OCI-LY7 (cell line): ENCODE measurements at regions not wholly inside any gene's neighbourhood (a gene's known extent, or its start where the extent isn't known, plus 50 kb on each side); places are given as distances from the start of the nearest gene placed in this dataset.

Experiments
- BruUV-seq: library from RNA; stranded (reverse); fragments of 400-500 nt; replicated peaks from 2 replicates; lab custom pipeline; 2021; lab: Mats Ljungman, UMichigan
- CTCF ChIA-PET: fragments of 300-600 bp; sonication (Branson Sonifier 250); formaldehyde crosslinking; loops from one replicate; lab custom pipeline; 2022; ENCODE audit warnings: antibody characterized with exemption; ENCODE audit not compliant: unreplicated experiment; lab: Charles Lee
- POLR2A ChIA-PET: fragments of 300-600 bp; sonication (Branson Sonifier 250); formaldehyde crosslinking; loops from one replicate; lab custom pipeline; 2022; ENCODE audit warnings: antibody characterized with exemption; lab: Charles Lee
- DNase-seq: peaks from one replicate; pipeline ENCODE4 v3.0.0-alpha.2; 2015; ENCODE audit warnings: low spot score
- H2AFZ ChIP-seq: fragments of 200-600 bp; sonication (generic), shearing (Covaris generic); 2 replicates; pipeline ENCODE4 v1.6.1; 2014; ENCODE audit warnings: mild to moderate bottlenecking, antibody characterized with exemption, low read length, moderate library complexity
- H3K27ac ChIP-seq: fragments of 200-600 bp; sonication (generic); 2 replicates; pipeline ENCODE4 v1.5.1; 2014; ENCODE audit warnings: mixed run types, low read depth, mild to moderate bottlenecking, moderate library complexity, low read length, inconsistent platforms; ENCODE audit not compliant: poor library complexity, severe bottlenecking
- H3K36me3 ChIP-seq: fragments of 200-600 bp; sonication (generic); 2 replicates; pipeline ENCODE4 v1.6.1; 2014; ENCODE audit warnings: mild to moderate bottlenecking, antibody characterized with exemption, low read length, moderate library complexity, mixed read lengths; ENCODE audit not compliant: insufficient read depth
- H3K4me1 ChIP-seq: fragments of 200-600 bp; sonication (generic); 2 replicates; pipeline ENCODE4 v1.5.1; 2014; ENCODE audit warnings: mild to moderate bottlenecking, low read length; ENCODE audit not compliant: insufficient read depth, poor library complexity, severe bottlenecking
- H3K4me2 ChIP-seq: fragments of 200-600 bp; sonication (generic); 2 replicates; pipeline ENCODE4 v1.6.1; 2014; ENCODE audit warnings: mild to moderate bottlenecking, low read length
- H3K4me3 ChIP-seq: fragments of 200-600 bp; sonication (generic); 2 replicates; pipeline ENCODE4 v1.5.1; 2014; ENCODE audit warnings: mild to moderate bottlenecking, low read depth, low read length; ENCODE audit not compliant: poor library complexity, severe bottlenecking
- H3K79me2 ChIP-seq: fragments of 200-600 bp; sonication (generic); 2 replicates; pipeline ENCODE4 v1.6.1; 2016; ENCODE audit warnings: low read depth, mild to moderate bottlenecking, low read length, moderate library complexity, mixed read lengths; ENCODE audit not compliant: insufficient read depth
- H3K9me2 ChIP-seq: fragments of 200-600 bp; sonication (generic); 2 replicates; pipeline ENCODE4 v1.6.1; 2016; ENCODE audit warnings: mild to moderate bottlenecking, low read length, mixed read lengths; ENCODE audit not compliant: insufficient read depth
- H3K9me3 ChIP-seq: fragments of 200-600 bp; sonication (generic); 2 replicates; pipeline ENCODE4 v1.6.1; 2014; ENCODE audit warnings: mild to moderate bottlenecking, mixed run types, low read length, mixed read lengths
- H4K20me1 ChIP-seq: fragments of 200-600 bp; sonication (generic); 2 replicates; pipeline ENCODE4 v1.6.1; 2014; ENCODE audit warnings: mild to moderate bottlenecking, antibody characterized with exemption, low read length, moderate library complexity, mixed read lengths; ENCODE audit not compliant: insufficient read depth
- CTCF ChIP-seq: fragments of 200-600 bp; sonication (generic); conservative IDR thresholded peaks from 2 replicates; pipeline ENCODE4 v1.5.1; 2014; ENCODE audit warnings: mild to moderate bottlenecking, antibody characterized with exemption, low read length, moderate library complexity, mixed read lengths
- EZH2phosphoT487 ChIP-seq: fragments of 200-600 bp; sonication (generic); IDR thresholded peaks from 2 replicates; pipeline ENCODE4 v1.6.1; 2018; ENCODE audit warnings: low read depth, borderline replicate concordance, mild to moderate bottlenecking, mixed run types, antibody characterized with exemption, low read length, moderate library complexity, mixed read lengths
- intact Hi-C: fragments of 100-400 bp; cut with micrococcal nuclease; formaldehyde crosslinking; loops from one replicate; pipeline ENCODE4 v1.10.0; 2022; ENCODE audit not compliant: unreplicated experiment

- Histone ChIP-seq H3K9me2 (no peaks in the 10 kb centered on the region), H3K9me3 (no peaks in the 10 kb centered on the region), H3K36me3 (no peaks in the 10 kb centered on the region), H3K4me2 (no peak overlapping the region), H3K27ac (no peak overlapping the region), H2AFZ (no peak overlapping the region), H3K79me2 (no peaks in the 10 kb centered on the region), H3K4me1 (no peaks in the 10 kb centered on the region), H3K4me3 (no peak overlapping the region), H4K20me1 (no peaks in the 10 kb centered on the region)
- DNase-seq: no peak
- ChIA-PET CTCF (no interaction called here), POLR2A (no interaction called here)
- intact Hi-C loops: no loop called here
- BruUV-seq: no TSS peak
- TF ChIP-seq EZH2phosphoT487 (no peak), CTCF (no peak)
Measured at GRCh38 chr6:103018426-103018825, 1624.9 kb downstream of the GRIK2 start.

GRCh38 chr6:103017878-103018277, 1624.4 kb downstream of the GRIK2 start:
- H3K36me3 ChIP-seq: no peaks in the 10 kb centered on the region
- TF ChIP-seq EZH2phosphoT487: no peak
- no peak for TF ChIP-seq CTCF

GRCh38 chr6:103011605-103012004, 1618.1 kb downstream of the GRIK2 start:
- ChIA-PET CTCF (no interaction called here), POLR2A (interaction anchor here (0.7 to 1.0 kb wide), 3 partner anchors 9 to 33 kb away, joined by 3 read pairs; no protein-coding TSS in a partner anchor)
- Histone ChIP-seq H3K4me3 (no peak overlapping the region), H3K4me2 (no peak overlapping the region; the same call in 1 of the 2 replicates), H2AFZ (no peak overlapping the region), H3K4me1 (peaks cover 5% of the 10 kb centered on the region), H3K9me2 (no peaks in the 10 kb centered on the region; the same call in 1 of the 2 replicates), H3K9me3 (no peaks in the 10 kb centered on the region), H4K20me1 (no peaks in the 10 kb centered on the region), H3K36me3 (no peaks in the 10 kb centered on the region), H3K27ac (peak overlapping the region; percentile 17), H3K79me2 (no peaks in the 10 kb centered on the region)
- BruUV-seq: no TSS peak
- TF ChIP-seq CTCF (no peak), EZH2phosphoT487 (no peak)
- intact Hi-C loops: no loop called here
- DNase-seq: peak; percentile 11

More at GRCh38 chr6:103017878-103018277, 1624.4 kb downstream of the GRIK2 start:
- BruUV-seq: no TSS peak
- intact Hi-C loops: no loop called here
- H3K9me3 ChIP-seq: no peaks in the 10 kb centered on the region
- H3K9me2 ChIP-seq: no peaks in the 10 kb centered on the region
- H3K79me2 ChIP-seq: no peaks in the 10 kb centered on the region
- no peak overlapping the region for H3K4me2 ChIP-seq
- DNase-seq: no peak
- H4K20me1 ChIP-seq: no peaks in the 10 kb centered on the region
- no peak overlapping the region for H3K4me3 ChIP-seq
- POLR2A ChIA-PET: no interaction called here
- no peaks in the 10 kb centered on the region for H3K4me1 ChIP-seq
- CTCF ChIA-PET: no interaction called here
- no peak overlapping the region for H3K27ac ChIP-seq
- H2AFZ ChIP-seq: no peak overlapping the region
